H9 (cell line): ENCODE measurements at regions not wholly inside any gene's neighbourhood (a gene's known extent, or its start where the extent isn't known, plus 50 kb on each side); places are given as distances from the start of the nearest gene placed in this dataset.

Experiments used
- DNase-seq: peaks from one replicate; pipeline ENCODE4 v3.0.0-alpha.2; 2017
- H2AFZ ChIP-seq: one replicate; pipeline ENCODE4 v1.6.1; 2013; ENCODE audit warnings: mild to moderate bottlenecking, low read length, control low read depth, moderate library complexity
- H2AK5ac ChIP-seq: 2 replicates; pipeline ENCODE4 v1.6.1; 2013; ENCODE audit warnings: low read length, control low read depth, mixed read lengths; ENCODE audit not compliant: insufficient read length
- H2BK120ac ChIP-seq: one replicate; pipeline ENCODE4 v1.6.1; 2013; ENCODE audit warnings: low read depth, mild to moderate bottlenecking, low read length, control low read depth, inconsistent platforms; ENCODE audit not compliant: poor library complexity, severe bottlenecking
- H2BK12ac ChIP-seq: 2 replicates; pipeline ENCODE4 v1.6.1; 2013; ENCODE audit warnings: low read length, control low read depth, mixed read lengths, low read depth; ENCODE audit not compliant: insufficient read length
- H2BK15ac ChIP-seq: 2 replicates; pipeline ENCODE4 v1.6.1; 2013; ENCODE audit warnings: low read depth, low read length, control low read depth
- H2BK20ac ChIP-seq: one replicate; pipeline ENCODE4 v1.6.1; 2013; ENCODE audit warnings: low read depth, mild to moderate bottlenecking, low read length, control low read depth, inconsistent platforms; ENCODE audit not compliant: poor library complexity, severe bottlenecking
- H2BK5ac ChIP-seq: 2 replicates; pipeline ENCODE4 v1.6.1; 2013; ENCODE audit warnings: low read length, control low read depth, mixed read lengths; ENCODE audit not compliant: insufficient read length
- H3K14ac ChIP-seq: 2 replicates; pipeline ENCODE4 v1.6.1; 2013; ENCODE audit warnings: low read length, control low read depth; ENCODE audit not compliant: insufficient read depth
- H3K18ac ChIP-seq: 2 replicates; pipeline ENCODE4 v1.6.1; 2013; ENCODE audit warnings: low read depth, mild to moderate bottlenecking, mixed read lengths, low read length, control low read depth; ENCODE audit not compliant: insufficient read length
- H3K23ac ChIP-seq: 2 replicates; pipeline ENCODE4 v1.6.1; 2013; ENCODE audit warnings: low read length, control low read depth, mixed read lengths, low read depth; ENCODE audit not compliant: insufficient read length
- H3K23me2 ChIP-seq: 2 replicates; pipeline ENCODE4 v1.6.1; 2013; ENCODE audit warnings: low read depth, mild to moderate bottlenecking, mixed read lengths, low read length, control low read depth; ENCODE audit not compliant: insufficient read length, poor library complexity, severe bottlenecking
- H3K27ac ChIP-seq: 2 replicates; pipeline ENCODE4 v1.5.1; 2013; ENCODE audit warnings: low read length, control low read depth, mixed read lengths, low read depth; ENCODE audit not compliant: insufficient read length
- H3K27me3 ChIP-seq: 2 replicates; pipeline ENCODE4 v1.6.1; 2013; ENCODE audit warnings: low read length, control low read depth, inconsistent platforms; ENCODE audit not compliant: insufficient read depth
- H3K4ac ChIP-seq: 2 replicates; pipeline ENCODE4 v1.6.1; 2013; ENCODE audit warnings: low read depth, mild to moderate bottlenecking, control low read depth, inconsistent platforms, low read length, moderate library complexity
- H3K4me1 ChIP-seq: 2 replicates; pipeline ENCODE4 v1.6.1; 2013; ENCODE audit warnings: low read length, control low read depth, inconsistent platforms; ENCODE audit not compliant: insufficient read depth
- H3K4me2 ChIP-seq: 2 replicates; pipeline ENCODE4 v1.6.1; 2013; ENCODE audit warnings: low read length, control low read depth, mixed read lengths; ENCODE audit not compliant: insufficient read length, insufficient read depth
- H3K56ac ChIP-seq: 2 replicates; pipeline ENCODE4 v1.6.1; 2013; ENCODE audit warnings: low read depth, mild to moderate bottlenecking, mixed read lengths, low read length, control low read depth; ENCODE audit not compliant: insufficient read length
- H3K79me1 ChIP-seq: 2 replicates; pipeline ENCODE4 v1.6.1; 2013; ENCODE audit warnings: low read depth, mild to moderate bottlenecking, moderate library complexity, low read length, control low read depth, inconsistent platforms; ENCODE audit not compliant: insufficient read depth, poor library complexity, severe bottlenecking
- H3K79me2 ChIP-seq: 2 replicates; pipeline ENCODE4 v1.6.1; 2013; ENCODE audit warnings: low read length, control low read depth, inconsistent platforms; ENCODE audit not compliant: insufficient read depth
- H3K9ac ChIP-seq: 2 replicates; pipeline ENCODE4 v1.6.1; 2013; ENCODE audit warnings: low read length, control low read depth, mixed read lengths; ENCODE audit not compliant: insufficient read length; ENCODE audit errors: extremely low read depth
- H3K9me3 ChIP-seq: one replicate; pipeline ENCODE4 v1.6.1; 2013; ENCODE audit warnings: low read depth, low read length, inconsistent platforms; ENCODE audit not compliant: control insufficient read depth
- H3T11ph ChIP-seq: one replicate; pipeline ENCODE4 v1.6.1; 2013; ENCODE audit warnings: mild to moderate bottlenecking, low read length, control low read depth, inconsistent platforms
- H4K20me1 ChIP-seq: one replicate; pipeline ENCODE4 v1.6.1; 2013; ENCODE audit not compliant: control insufficient read depth, insufficient read length, insufficient read depth
- H4K5ac ChIP-seq: 2 replicates; pipeline ENCODE4 v1.6.1; 2013; ENCODE audit warnings: low read depth, mild to moderate bottlenecking, mixed read lengths, low read length, control low read depth; ENCODE audit not compliant: insufficient read length
- H4K8ac ChIP-seq: replicated peaks from 2 replicates; pipeline ENCODE4 v1.6.1; 2013; ENCODE audit warnings: low read length, control low read depth, mixed read lengths, low read depth; ENCODE audit not compliant: insufficient read length
- H4K91ac ChIP-seq: 2 replicates; pipeline ENCODE4 v1.6.1; 2013; ENCODE audit warnings: low read depth, mild to moderate bottlenecking, moderate library complexity, mixed read lengths, low read length, control low read depth; ENCODE audit not compliant: insufficient read length
- H3K27ac Mint-ChIP-seq, 3 experiments: 2 replicates in 2 of 3; 3 replicates in 1 of 3; pipeline ENCODE4 v1.8.0; 2020 to 2021; ENCODE audit warnings: mixed read lengths in 3 of 3, mild to moderate bottlenecking in 1 of 3, moderate library complexity in 1 of 3
- H3K27me3 Mint-ChIP-seq: 2 replicates; pipeline ENCODE4 v1.8.0; 2021; ENCODE audit warnings: low read depth, mild to moderate bottlenecking, moderate library complexity, mixed read lengths
- H3K36me3 Mint-ChIP-seq, 3 experiments: 2 replicates in 2 of 3; 3 replicates in 1 of 3; pipeline ENCODE4 v1.8.0; 2020 to 2021; ENCODE audit warnings: low read depth in 3 of 3, mixed read lengths in 3 of 3; ENCODE audit not compliant: insufficient read depth in 1 of 3
- H3K4me1 Mint-ChIP-seq, 2 experiments: 2 replicates each; pipeline ENCODE4 v1.8.0; 2020; ENCODE audit warnings: mixed read lengths in 2 of 2
- H3K4me3 Mint-ChIP-seq, 2 experiments: 2 replicates in 1 of 2; 3 replicates in 1 of 2; pipeline ENCODE4 v1.8.0; 2020 to 2021; ENCODE audit warnings: mild to moderate bottlenecking in 2 of 2, mixed read lengths in 2 of 2, moderate library complexity in 1 of 2
- H3K9me3 Mint-ChIP-seq, 2 experiments: 2 replicates in 1 of 2; 3 replicates in 1 of 2; pipeline ENCODE4 v1.8.0; 2020; ENCODE audit warnings: mild to moderate bottlenecking in 2 of 2, mixed read lengths in 2 of 2, moderate library complexity in 1 of 2
- CTCF ChIP-seq: fragments of 200-600 bp; sonication (generic); conservative IDR thresholded peaks from 3 replicates; pipeline ENCODE4 v1.8.0; 2021; ENCODE audit warnings: antibody characterized with exemption, mild to moderate bottlenecking
- WGBS: extraction: QIAGEN DNeasy Blood & Tissue Kit; methylation state at CpG from one replicate; pipeline ENCODE4 v1.1.7; 2013; ENCODE audit warnings: missing lambda C conversion rate, low lambda C conversion rate, mixed read lengths; ENCODE audit not compliant: insufficient read length; ENCODE audit errors: extremely low coverage; 5-methylcytosine and 5-hydroxymethylcytosine counted together

GRCh38 chr6:170160628-170161611 is 130.0 kb downstream of the DLL1 start:
- H3K79me2 ChIP-seq, result no peaks in the 10 kb centered on the region
- no peaks in the 10 kb centered on the region for H3K4me1 ChIP-seq
- no peak overlapping the region for H2AFZ ChIP-seq
- H3K4me2 ChIP-seq, result no peak overlapping the region
- no peak overlapping the region for H3K14ac ChIP-seq
- Mint-ChIP-seq H3K27me3 (no peaks in the 10 kb centered on the region; the same call in none of the 2 replicates), H3K27ac (peak overlapping the region in 1 of 3 experiments; percentile 92; a peak in 1 of 7 replicates), H3K9me3 (peaks cover 0 to 9% of the 10 kb centered on the region in 2 experiments; a peak in 1 of 5 replicates), H3K36me3 (no peaks in the 10 kb centered on the region; a peak in 2 of 7 replicates), H3K4me3 (no peak overlapping the region; a peak in 1 of 5 replicates), H3K4me1 (peaks cover 0 to 3% of the 10 kb centered on the region in 2 experiments; a peak in 1 of 4 replicates)
- no peak overlapping the region for H2AK5ac ChIP-seq
- H3K56ac ChIP-seq, result no peak overlapping the region
- H3K27me3 ChIP-seq, result no peaks in the 10 kb centered on the region
- no peak overlapping the region for H2BK20ac ChIP-seq
- H2BK120ac ChIP-seq, result no peak overlapping the region
- no peaks in the 10 kb centered on the region for H4K20me1 ChIP-seq
- no peak overlapping the region for H4K5ac ChIP-seq
- no CpG with 5 or more reads among the region's 27 CpGs for WGBS
- no peak overlapping the region for H3K9ac ChIP-seq
- no peak overlapping the region for H4K8ac ChIP-seq
- H3K79me1 ChIP-seq, result no peaks in the 10 kb centered on the region
- no peaks in the 10 kb centered on the region for H3K23me2 ChIP-seq
- H2BK5ac ChIP-seq, result no peak overlapping the region
- H3K27ac ChIP-seq, result no peak overlapping the region
- H3K18ac ChIP-seq, result no peak overlapping the region
- no peak overlapping the region for H3T11ph ChIP-seq
- no peak overlapping the region for H3K4ac ChIP-seq
- H2BK15ac ChIP-seq, result no peak overlapping the region
- no peaks in the 10 kb centered on the region for H3K9me3 ChIP-seq
- no peak overlapping the region for H3K23ac ChIP-seq
- no peak for DNase-seq
- no peak for TF ChIP-seq CTCF
- H2BK12ac ChIP-seq, result no peak overlapping the region
- H4K91ac ChIP-seq, result no peak overlapping the region
